GM12892 (cell line): ENCODE measurements at regions not wholly inside any gene's neighbourhood (a gene's known extent, or its start where the extent isn't known, plus 50 kb on each side); places are given as distances from the start of the nearest gene placed in this dataset.

Experiments
- POLR2A ChIP-seq: IDR thresholded peaks from 2 replicates; pipeline ENCODE4 v1.6.1; 2011; ENCODE audit warnings: low read depth, low read length, control low read depth
- TAF1 ChIP-seq: IDR thresholded peaks from 2 replicates; pipeline ENCODE4 v1.6.1; 2011; ENCODE audit warnings: low read depth, mild to moderate bottlenecking, control low read depth, low read length, borderline replicate concordance

GRCh38 chr12:127158385-127159061, 1108.4 kb upstream of the TMEM132C start:
- TF ChIP-seq TAF1: no peak
- no peak for TF ChIP-seq POLR2A
